ENCODE measurements at regions not wholly inside any gene's neighbourhood (a gene's known extent, or its start where the extent isn't known, plus 50 kb on each side); places are given as distances from the start of the nearest gene placed in this dataset.

DNA sequence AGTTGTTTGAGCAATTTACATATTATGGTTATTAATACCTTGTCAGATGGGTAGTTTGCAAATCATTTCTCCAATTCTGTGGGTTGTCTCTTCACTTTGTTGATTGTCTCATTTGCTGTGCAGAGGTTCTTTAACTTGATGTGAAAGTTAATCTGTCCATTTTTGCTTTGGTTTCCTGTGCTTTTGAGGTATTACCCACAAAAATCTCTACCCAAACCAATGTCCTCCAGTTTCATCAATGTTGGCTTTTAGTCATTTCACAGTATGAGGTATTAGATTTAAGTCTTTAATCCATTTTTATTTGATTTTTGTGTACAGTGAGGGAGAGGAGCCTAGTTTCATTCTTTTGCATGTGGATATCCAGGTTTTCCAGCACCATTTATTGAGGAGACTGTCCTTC is 82.4 kb downstream of the MRPS30 start:
- TF ChIP-seq, protein P1, sequence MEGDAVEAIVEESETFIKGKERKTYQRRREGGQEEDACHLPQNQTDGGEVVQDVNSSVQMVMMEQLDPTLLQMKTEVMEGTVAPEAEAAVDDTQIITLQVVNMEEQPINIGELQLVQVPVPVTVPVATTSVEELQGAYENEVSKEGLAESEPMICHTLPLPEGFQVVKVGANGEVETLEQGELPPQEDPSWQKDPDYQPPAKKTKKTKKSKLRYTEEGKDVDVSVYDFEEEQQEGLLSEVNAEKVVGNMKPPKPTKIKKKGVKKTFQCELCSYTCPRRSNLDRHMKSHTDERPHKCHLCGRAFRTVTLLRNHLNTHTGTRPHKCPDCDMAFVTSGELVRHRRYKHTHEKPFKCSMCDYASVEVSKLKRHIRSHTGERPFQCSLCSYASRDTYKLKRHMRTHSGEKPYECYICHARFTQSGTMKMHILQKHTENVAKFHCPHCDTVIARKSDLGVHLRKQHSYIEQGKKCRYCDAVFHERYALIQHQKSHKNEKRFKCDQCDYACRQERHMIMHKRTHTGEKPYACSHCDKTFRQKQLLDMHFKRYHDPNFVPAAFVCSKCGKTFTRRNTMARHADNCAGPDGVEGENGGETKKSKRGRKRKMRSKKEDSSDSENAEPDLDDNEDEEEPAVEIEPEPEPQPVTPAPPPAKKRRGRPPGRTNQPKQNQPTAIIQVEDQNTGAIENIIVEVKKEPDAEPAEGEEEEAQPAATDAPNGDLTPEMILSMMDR (IDR thresholded peaks at IDR 0.05; ENCODE audit: poor library complexity, severe bottlenecking) = no peak
- TF ChIP-seq, protein P2, sequence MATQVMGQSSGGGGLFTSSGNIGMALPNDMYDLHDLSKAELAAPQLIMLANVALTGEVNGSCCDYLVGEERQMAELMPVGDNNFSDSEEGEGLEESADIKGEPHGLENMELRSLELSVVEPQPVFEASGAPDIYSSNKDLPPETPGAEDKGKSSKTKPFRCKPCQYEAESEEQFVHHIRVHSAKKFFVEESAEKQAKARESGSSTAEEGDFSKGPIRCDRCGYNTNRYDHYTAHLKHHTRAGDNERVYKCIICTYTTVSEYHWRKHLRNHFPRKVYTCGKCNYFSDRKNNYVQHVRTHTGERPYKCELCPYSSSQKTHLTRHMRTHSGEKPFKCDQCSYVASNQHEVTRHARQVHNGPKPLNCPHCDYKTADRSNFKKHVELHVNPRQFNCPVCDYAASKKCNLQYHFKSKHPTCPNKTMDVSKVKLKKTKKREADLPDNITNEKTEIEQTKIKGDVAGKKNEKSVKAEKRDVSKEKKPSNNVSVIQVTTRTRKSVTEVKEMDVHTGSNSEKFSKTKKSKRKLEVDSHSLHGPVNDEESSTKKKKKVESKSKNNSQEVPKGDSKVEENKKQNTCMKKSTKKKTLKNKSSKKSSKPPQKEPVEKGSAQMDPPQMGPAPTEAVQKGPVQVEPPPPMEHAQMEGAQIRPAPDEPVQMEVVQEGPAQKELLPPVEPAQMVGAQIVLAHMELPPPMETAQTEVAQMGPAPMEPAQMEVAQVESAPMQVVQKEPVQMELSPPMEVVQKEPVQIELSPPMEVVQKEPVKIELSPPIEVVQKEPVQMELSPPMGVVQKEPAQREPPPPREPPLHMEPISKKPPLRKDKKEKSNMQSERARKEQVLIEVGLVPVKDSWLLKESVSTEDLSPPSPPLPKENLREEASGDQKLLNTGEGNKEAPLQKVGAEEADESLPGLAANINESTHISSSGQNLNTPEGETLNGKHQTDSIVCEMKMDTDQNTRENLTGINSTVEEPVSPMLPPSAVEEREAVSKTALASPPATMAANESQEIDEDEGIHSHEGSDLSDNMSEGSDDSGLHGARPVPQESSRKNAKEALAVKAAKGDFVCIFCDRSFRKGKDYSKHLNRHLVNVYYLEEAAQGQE (IDR thresholded peaks at IDR 0.05; ENCODE audit: borderline replicate concordance) = no peak
- TF ChIP-seq MXI1 (conservative IDR thresholded peaks at IDR 0.05; ENCODE audit: poor library complexity, severe bottlenecking) (no peak), EZH2 (IDR thresholded peaks at IDR 0.05; ENCODE audit: borderline replicate concordance, insufficient read depth, low read length, poor library complexity, severe bottlenecking) (no peak), TAF1 (IDR thresholded peaks at IDR 0.05; ENCODE audit: low read depth) (no peak), POLR2AphosphoS5 (IDR thresholded peaks at IDR 0.05) (no peak), RAD21 (conservative IDR thresholded peaks at IDR 0.05) (no peak)
